Endothelial cell of umbilical vein (primary cell): ENCODE measurements at regions not wholly inside any gene's neighbourhood (a gene's known extent, or its start where the extent isn't known, plus 50 kb on each side); places are given as distances from the start of the nearest gene placed in this dataset.

ENCODE experiments used
- BruUV-seq: library from RNA; stranded (reverse); fragments of 400-500 nt; replicated peaks from 2 replicates; lab custom pipeline; 2021; lab: Mats Ljungman, UMichigan
- CTCF ChIA-PET: fragments of 300-600, 350-600 bp; sonication (Branson Sonifier 250); formaldehyde crosslinking; loops from one replicate; lab custom pipeline; 2021; ENCODE audit warnings: antibody characterized with exemption, inconsistent platforms; lab: Charles Lee
- POLR2A ChIA-PET: fragments of 300-600, 350-600 bp; sonication (Branson Sonifier 250); formaldehyde crosslinking; loops from one replicate; lab custom pipeline; 2021; ENCODE audit warnings: antibody characterized with exemption, inconsistent platforms; lab: Charles Lee
- DNase-seq: peaks from one replicate; pipeline ENCODE4 v3.0.0-alpha.2; 2011; ENCODE audit warnings: low read depth, low spot score
- FAIRE-seq: peaks from 2 replicates; lab custom pipeline; 2011; peaks lifted over from hg19 to GRCh38; lab: Jason Lieb, UNC
- H2AFZ ChIP-seq: 2 replicates; pipeline ENCODE4 v1.6.0; 2012; ENCODE audit warnings: low read depth, low read length, control low read depth, inconsistent platforms
- H3K27ac ChIP-seq: 2 replicates; pipeline ENCODE4 v1.5.1; 2011; ENCODE audit warnings: low read depth, mild to moderate bottlenecking, control low read depth, low read length, moderate library complexity; ENCODE audit not compliant: insufficient read depth
- H3K27me3 ChIP-seq, 2 experiments: 2 replicates each; pipeline versions ENCODE4 v1.6.0 to v1.6.1; 2011; ENCODE audit warnings: low read length in 2 of 2, mixed read lengths in 1 of 2; ENCODE audit not compliant: control insufficient read depth in 2 of 2, insufficient read depth in 2 of 2
- H3K36me3 ChIP-seq, 2 experiments: 2 replicates in 1 of 2; 3 replicates in 1 of 2; pipeline ENCODE4 v1.5.1; 2011; ENCODE audit warnings: low read length in 2 of 2, mild to moderate bottlenecking in 1 of 2, moderate library complexity in 1 of 2; ENCODE audit not compliant: control insufficient read depth in 2 of 2, insufficient read depth in 2 of 2; ENCODE audit errors: extremely low read depth in 1 of 2
- H3K4me1 ChIP-seq: 3 replicates; pipeline ENCODE4 v1.5.1; 2011; ENCODE audit warnings: mild to moderate bottlenecking, low read length; ENCODE audit not compliant: control insufficient read depth, insufficient read depth; ENCODE audit errors: extremely low read depth
- H3K4me2 ChIP-seq: 2 replicates; pipeline ENCODE4 v1.6.1; 2011; ENCODE audit warnings: low read length, control low read depth, mixed read lengths; ENCODE audit not compliant: insufficient read depth
- H3K4me3 ChIP-seq, 3 experiments: fragments of 200-600 bp in 1 of 3; sonication (generic), shearing (Covaris generic) in 1 of 3; replicated peaks in 1 of 3; 2 replicates each; pipeline ENCODE4 v1.5.1; 2011 to 2016; ENCODE audit warnings: control low read depth in 3 of 3, low read length in 3 of 3, mild to moderate bottlenecking in 2 of 3, inconsistent platforms in 1 of 3, low read depth in 1 of 3, moderate library complexity in 1 of 3; ENCODE audit not compliant: insufficient read depth in 1 of 3
- H3K79me2 ChIP-seq: 2 replicates; pipeline ENCODE4 v1.6.0; 2012; ENCODE audit warnings: low read length, inconsistent platforms; ENCODE audit not compliant: control insufficient read depth, insufficient read depth
- H3K9ac ChIP-seq: replicated peaks from 2 replicates; pipeline ENCODE3; 2011; ENCODE audit warnings: low read length, control low read depth; ENCODE audit not compliant: insufficient read depth; ENCODE audit errors: extremely low read depth
- H3K9me1 ChIP-seq: replicated peaks from 3 replicates; pipeline ENCODE4 v1.6.0; 2011; ENCODE audit warnings: mild to moderate bottlenecking, low read length; ENCODE audit not compliant: control insufficient read depth, insufficient read depth; ENCODE audit errors: extremely low read depth
- H3K9me3 ChIP-seq: replicated peaks from 2 replicates; pipeline ENCODE4 v1.5.1; 2012; ENCODE audit warnings: low read length, inconsistent platforms; ENCODE audit not compliant: control insufficient read depth, insufficient read depth
- H4K20me1 ChIP-seq: replicated peaks from 2 replicates; pipeline ENCODE3; 2011; ENCODE audit warnings: mild to moderate bottlenecking, low read length; ENCODE audit not compliant: control insufficient read depth, insufficient read depth; ENCODE audit errors: extremely low read depth
- CTCF ChIP-seq, 2 donors: IDR thresholded peaks; 1 replicate in 1 of 2; 2 replicates in 1 of 2; pipeline ENCODE4 v1.5.1; 2011; ENCODE audit warnings: low read length in 2 of 2, mild to moderate bottlenecking in 2 of 2, moderate library complexity in 2 of 2, control low read depth in 1 of 2, inconsistent platforms in 1 of 2, low read depth in 1 of 2; ENCODE audit not compliant: insufficient read depth in 1 of 2; ENCODE audit errors: extremely low read depth in 1 of 2
- EZH2 ChIP-seq: IDR thresholded peaks from 2 replicates; pipeline ENCODE4 v1.6.1; 2012; ENCODE audit warnings: borderline replicate concordance, low read depth, mild to moderate bottlenecking, moderate library complexity, low read length, inconsistent platforms; ENCODE audit not compliant: severe bottlenecking
- FOS ChIP-seq: IDR thresholded peaks from 2 replicates; pipeline ENCODE4 v1.6.1; 2011; ENCODE audit warnings: mild to moderate bottlenecking, low read length, moderate library complexity, borderline replicate concordance; ENCODE audit not compliant: insufficient read depth
- GATA2 ChIP-seq: IDR thresholded peaks from 2 replicates; pipeline ENCODE4 v1.7.0; 2011; ENCODE audit warnings: low read depth, mild to moderate bottlenecking, moderate library complexity, mixed read lengths, low read length; ENCODE audit not compliant: insufficient read length, insufficient read depth
- JUN ChIP-seq: IDR thresholded peaks from 2 replicates; pipeline ENCODE4 v1.6.1; 2011; ENCODE audit warnings: borderline replicate concordance, low read depth; ENCODE audit not compliant: insufficient read length, insufficient read depth
- MYC ChIP-seq: IDR thresholded peaks from one replicate; pipeline ENCODE4 v1.6.1; 2011; ENCODE audit warnings: mild to moderate bottlenecking, low read depth, low read length
- POLR2A ChIP-seq: IDR thresholded peaks from 2 replicates; pipeline ENCODE4 v1.6.1; 2012; ENCODE audit warnings: low read depth, mild to moderate bottlenecking, control low read depth, low read length
- POLR2AphosphoS5 ChIP-seq: IDR thresholded peaks from 2 replicates; pipeline ENCODE4 v1.6.1; 2012; ENCODE audit warnings: low read depth, mild to moderate bottlenecking, control low read depth, low read length, moderate library complexity; ENCODE audit not compliant: insufficient read depth
- dilution Hi-C: fragments of 300-500 bp; cut with MboI; formaldehyde crosslinking; loops from one replicate; pipeline ENCODE4 v1.15.0; 2019; ENCODE audit warnings: low sequenced_read_pairs; ENCODE audit not compliant: extremely low pct_ligation_motif_present
- intact Hi-C: fragments of 100-400 bp; cut with micrococcal nuclease; formaldehyde crosslinking; loops from one replicate; pipeline ENCODE4 v1.10.0; 2022
- TF ChIP-seq, protein P1 (sequence below): IDR thresholded peaks from 2 replicates; pipeline ENCODE4 v1.6.1; 2011; ENCODE audit not compliant: insufficient read depth, insufficient read length

- Histone ChIP-seq H2AFZ (no peak overlapping the region), H3K36me3 (no peaks in the 10 kb centered on the region), H4K20me1 (no peaks in the 10 kb centered on the region), H3K4me1 (peaks cover 12% of the 10 kb centered on the region), H3K4me3 (no peak overlapping the region), H3K9me3 (no peaks in the 10 kb centered on the region), H3K79me2 (no peaks in the 10 kb centered on the region), H3K4me2 (no peak overlapping the region), H3K9ac (no peak overlapping the region), H3K27ac (no peak overlapping the region), H3K9me1 (no peaks in the 10 kb centered on the region), H3K27me3 (no peaks in the 10 kb centered on the region)
- dilution Hi-C loops (no loop called here), intact Hi-C loops (no loop called here)
- FAIRE-seq (no peak), DNase-seq (no peak)
- no TSS peak for BruUV-seq
- ChIA-PET CTCF (no interaction called here), POLR2A (no interaction called here)
- TF ChIP-seq EZH2 = no peak
- no peak for TF ChIP-seq CTCF (IDR thresholded peaks at IDR 0.05; ENCODE audit: extremely low read depth in 1 of 2, insufficient read depth in 1 of 2, low read depth in 1 of 2, low read length in 2 of 2)
- no peak for TF ChIP-seq POLR2AphosphoS5
- TF ChIP-seq GATA2 = no peak
- TF ChIP-seq FOS = no peak
- no peak for TF ChIP-seq JUN
- no peak for TF ChIP-seq MYC
- no peak for TF ChIP-seq POLR2A
- TF ChIP-seq, protein P1, sequence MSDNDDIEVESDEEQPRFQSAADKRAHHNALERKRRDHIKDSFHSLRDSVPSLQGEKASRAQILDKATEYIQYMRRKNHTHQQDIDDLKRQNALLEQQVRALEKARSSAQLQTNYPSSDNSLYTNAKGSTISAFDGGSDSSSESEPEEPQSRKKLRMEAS = no peak
Measured at GRCh38 chr2:215552144-215552580, 116.3 kb upstream of the FN1 start.
